ENCODE measurements at regions not wholly inside any gene's neighbourhood (a gene's known extent, or its start where the extent isn't known, plus 50 kb on each side); places are given as distances from the start of the nearest gene placed in this dataset.

DNA sequence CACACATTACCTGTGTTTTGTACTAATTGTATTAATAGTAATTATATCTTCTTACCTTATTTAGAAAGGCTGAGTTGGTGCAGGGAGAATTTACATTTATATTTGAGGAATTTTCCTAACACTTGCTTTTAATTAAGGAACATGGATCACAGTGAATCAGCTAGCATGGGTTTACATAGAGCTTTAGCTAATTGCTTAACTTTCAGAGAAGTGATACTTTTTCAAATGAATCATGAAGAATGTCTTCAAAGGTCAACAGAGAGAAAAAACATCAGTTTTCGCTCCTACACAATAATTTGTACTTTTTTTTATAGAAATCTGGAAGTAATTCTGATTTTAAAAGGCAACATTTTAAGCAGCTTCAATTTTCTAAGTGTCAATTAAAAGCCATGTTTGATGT lies 195.0 kb upstream of the HEY2 start:
- Histone ChIP-seq H3K27me3 (ENCODE audit: control insufficient read depth, insufficient read depth, low read length) (peaks cover 4% of the 10 kb centered on the region), H2BK15ac (ENCODE audit: low read depth, low read length) (no peak overlapping the region), H3K36me3 (ENCODE audit: control insufficient read depth, insufficient read depth, low read length) (no peaks in the 10 kb centered on the region), H2BK20ac (ENCODE audit: low read depth, low read length) (no peak overlapping the region), H2BK5ac (ENCODE audit: low read depth, low read length, poor library complexity, severe bottlenecking) (no peak overlapping the region), H3K9ac (ENCODE audit: low read depth, low read length) (no peak overlapping the region), H2AK9ac (replicated peaks; ENCODE audit: low read depth, low read length, poor library complexity) (no peak overlapping the region), H4K20me1 (ENCODE audit: insufficient read depth, low read length) (no peaks in the 10 kb centered on the region), H3K14ac (replicated peaks; ENCODE audit: low read depth, low read length) (no peak overlapping the region), H2BK120ac (ENCODE audit: low read depth, low read length) (no peak overlapping the region), H4K8ac (ENCODE audit: low read depth in 2 of 2, low read length in 2 of 2) (no peak overlapping the region), H3K4ac (ENCODE audit: low read depth, low read length) (no peak overlapping the region), H4K5ac (ENCODE audit: low read depth, low read length) (no peak overlapping the region), H3K79me1 (ENCODE audit: low read depth in 1 of 2, low read length in 2 of 2) (no peaks in the 10 kb centered on the region), H3K4me2 (ENCODE audit: low read depth, low read length) (no peak overlapping the region), H3K56ac (ENCODE audit: extremely low read depth, insufficient read depth, low read length) (no peak overlapping the region), H3K9me1 (ENCODE audit: insufficient read depth, low read length) (no peaks in the 10 kb centered on the region), H3K4me3 (ENCODE audit: insufficient read depth, low read depth, low read length) (no peak overlapping the region), H3K27ac (ENCODE audit: insufficient read depth, low read length) (no peak overlapping the region), H2AK5ac (ENCODE audit: low read depth, low read length) (no peak overlapping the region), H3K9me3 (ENCODE audit: control insufficient read depth, insufficient read depth, low read length) (no peaks in the 10 kb centered on the region), H4K91ac (ENCODE audit: insufficient read depth, low read depth, low read length) (no peak overlapping the region), H2AFZ (replicated peaks; ENCODE audit: low read length, poor library complexity) (no peak overlapping the region), H3K18ac (ENCODE audit: low read depth, low read length) (no peak overlapping the region), H3K4me1 (ENCODE audit: control insufficient read depth, insufficient read depth, low read length) (no peaks in the 10 kb centered on the region), H3K23ac (ENCODE audit: low read depth, low read length) (no peak overlapping the region)
- WGBS, 2 experiments (ENCODE audit: extremely low coverage in 2 of 2, insufficient read length in 1 of 2) = no CpG with 5 or more reads among the region's 1 CpG
- CTCF ChIA-PET = no interaction called here
- DNase-seq = no peak
- in situ Hi-C loops (cut with MboI; ENCODE audit: low sequenced_read_pairs) (no loop called here), intact Hi-C loops (cut with micrococcal nuclease) (no loop called here), dilution Hi-C loops (cut with HindIII; ENCODE audit: low sequenced_read_pairs, unreplicated experiment) (no loop called here)
- POLR2A ChIA-PET (ENCODE audit: unreplicated experiment) = no interaction called here
- TF ChIP-seq CEBPB (IDR thresholded peaks at IDR 0.05; ENCODE audit: low read depth, low read length) (no peak), MAFK (IDR thresholded peaks at IDR 0.05; ENCODE audit: low read depth, low read length) (no peak), CHD1 (IDR thresholded peaks at IDR 0.05; ENCODE audit: low read depth, low read length) (no peak)
- TF ChIP-seq, protein P1, sequence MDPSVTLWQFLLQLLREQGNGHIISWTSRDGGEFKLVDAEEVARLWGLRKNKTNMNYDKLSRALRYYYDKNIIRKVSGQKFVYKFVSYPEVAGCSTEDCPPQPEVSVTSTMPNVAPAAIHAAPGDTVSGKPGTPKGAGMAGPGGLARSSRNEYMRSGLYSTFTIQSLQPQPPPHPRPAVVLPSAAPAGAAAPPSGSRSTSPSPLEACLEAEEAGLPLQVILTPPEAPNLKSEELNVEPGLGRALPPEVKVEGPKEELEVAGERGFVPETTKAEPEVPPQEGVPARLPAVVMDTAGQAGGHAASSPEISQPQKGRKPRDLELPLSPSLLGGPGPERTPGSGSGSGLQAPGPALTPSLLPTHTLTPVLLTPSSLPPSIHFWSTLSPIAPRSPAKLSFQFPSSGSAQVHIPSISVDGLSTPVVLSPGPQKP (IDR thresholded peaks at IDR 0.05; ENCODE audit: borderline replicate concordance, low read depth, low read length) = no peak
- BruUV-seq (replicated peaks) = no TSS peak
- ATAC-seq (ENCODE audit: low read depth) = no peak
